Rectal smooth muscle tissue (tissue), 1 donor: ENCODE measurements at regions not wholly inside any gene's neighbourhood (a gene's known extent, or its start where the extent isn't known, plus 50 kb on each side); places are given as distances from the start of the nearest gene placed in this dataset.
"Not testable (repeated sequence)": the region's sequence is repeated elsewhere in the genome, so short reads cannot be mapped to it uniquely, and the experiment has no call there.

Source experiments
- H3K27ac ChIP-seq: one replicate; pipeline ENCODE4 v1.7.0; 2013; ENCODE audit warnings: low read depth, low read length, inconsistent platforms
- H3K27me3 ChIP-seq: one replicate; pipeline ENCODE4 v1.7.0; 2013; ENCODE audit warnings: low read length; ENCODE audit not compliant: control insufficient read depth, insufficient read depth
- H3K36me3 ChIP-seq: one replicate; pipeline ENCODE4 v1.7.0; 2013; ENCODE audit warnings: low read length; ENCODE audit not compliant: control insufficient read depth, insufficient read depth
- H3K4me1 ChIP-seq: one replicate; pipeline ENCODE4 v1.7.0; 2013; ENCODE audit warnings: low read length; ENCODE audit not compliant: control insufficient read depth, insufficient read depth
- H3K4me3 ChIP-seq: one replicate; pipeline ENCODE4 v1.7.0; 2013; ENCODE audit warnings: low read length
- H3K9ac ChIP-seq: one replicate; pipeline ENCODE4 v1.7.0; 2013; ENCODE audit warnings: low read length

- H3K9ac ChIP-seq, result no peak overlapping the region
- no peaks in the 10 kb centered on the region for H3K36me3 ChIP-seq
- H3K4me3 ChIP-seq, result no peak overlapping the region
- H3K27ac ChIP-seq, result no peak overlapping the region
- no peaks in the 10 kb centered on the region for H3K4me1 ChIP-seq
- no peaks in the 10 kb centered on the region for H3K27me3 ChIP-seq
Measured at GRCh38 chr21:17071093-17071492, 441.8 kb upstream of the CXADR start.

- H3K9ac ChIP-seq, result no peak overlapping the region
- no peak overlapping the region for H3K27ac ChIP-seq
- H3K4me3 ChIP-seq, result no peak overlapping the region
- H3K36me3 ChIP-seq, result no peaks in the 10 kb centered on the region
- H3K27me3 ChIP-seq, result no peaks in the 10 kb centered on the region
- H3K4me1 ChIP-seq, result no peaks in the 10 kb centered on the region
Measured at GRCh38 chr21:17081193-17081592, 431.6 kb upstream of the CXADR start.

GRCh38 chr21:17082843-17083483 lies 429.9 kb upstream of the CXADR start:
- no peak overlapping the region for H3K27ac ChIP-seq
- no peaks in the 10 kb centered on the region for H3K27me3 ChIP-seq
- H3K4me3 ChIP-seq, result no peak overlapping the region
- H3K36me3 ChIP-seq, result no peaks in the 10 kb centered on the region
- H3K9ac ChIP-seq, result no peak overlapping the region
- H3K4me1 ChIP-seq, result no peaks in the 10 kb centered on the region

GRCh38 chr21:17085707-17086106 lies 427.1 kb upstream of the CXADR start:
- H3K9ac ChIP-seq, result no peak overlapping the region

GRCh38 chr21:17088500-17088899 lies 424.3 kb upstream of the CXADR start:
- peaks cover 7% of the 10 kb centered on the region for H3K4me1 ChIP-seq
- no peaks in the 10 kb centered on the region for H3K36me3 ChIP-seq
- no peak overlapping the region for H3K4me3 ChIP-seq
- H3K27ac ChIP-seq, result peak overlapping the region; percentile 5
- no peak overlapping the region for H3K9ac ChIP-seq
- no peaks in the 10 kb centered on the region for H3K27me3 ChIP-seq

More at GRCh38 chr21:17085707-17086106, 427.1 kb upstream of the CXADR start:
- Histone ChIP-seq H3K4me1 (peaks cover 7% of the 10 kb centered on the region), H3K27ac (no peak overlapping the region), H3K36me3 (no peaks in the 10 kb centered on the region), H3K27me3 (no peaks in the 10 kb centered on the region), H3K4me3 (no peak overlapping the region)

GRCh38 chr21:17089091-17089491 lies 423.8 kb upstream of the CXADR start:
- H3K27ac ChIP-seq, result no peak overlapping the region
- no peak overlapping the region for H3K9ac ChIP-seq
- no peak overlapping the region for H3K4me3 ChIP-seq
- no peaks in the 10 kb centered on the region for H3K36me3 ChIP-seq
- H3K27me3 ChIP-seq, result no peaks in the 10 kb centered on the region
- H3K4me1 ChIP-seq, result peaks cover 7% of the 10 kb centered on the region

GRCh38 chr21:17101696-17102095 lies 411.1 kb upstream of the CXADR start:
- H3K9ac ChIP-seq, result no peak overlapping the region
- H3K27ac ChIP-seq, result no peak overlapping the region
- no peaks in the 10 kb centered on the region for H3K36me3 ChIP-seq

GRCh38 chr21:17105932-17106331 lies 406.9 kb upstream of the CXADR start:
- Histone ChIP-seq H3K27ac (no peak overlapping the region), H3K36me3 (no peaks in the 10 kb centered on the region), H3K27me3 (no peaks in the 10 kb centered on the region), H3K4me3 (no peak overlapping the region), H3K4me1 (no peaks in the 10 kb centered on the region), H3K9ac (no peak overlapping the region)

More at GRCh38 chr21:17101696-17102095, 411.1 kb upstream of the CXADR start:
- no peak overlapping the region for H3K4me3 ChIP-seq
- H3K27me3 ChIP-seq, result no peaks in the 10 kb centered on the region
- no peaks in the 10 kb centered on the region for H3K4me1 ChIP-seq

GRCh38 chr21:17114045-17114444 lies 398.8 kb upstream of the CXADR start:
- Histone ChIP-seq H3K27ac (no peak overlapping the region), H3K27me3 (no peaks in the 10 kb centered on the region), H3K36me3 (no peaks in the 10 kb centered on the region), H3K9ac (no peak overlapping the region), H3K4me1 (no peaks in the 10 kb centered on the region), H3K4me3 (no peak overlapping the region)

GRCh38 chr21:17118638-17119384 lies 394.0 kb upstream of the CXADR start:
- no peak overlapping the region for H3K27ac ChIP-seq

GRCh38 chr21:17119466-17120297 lies 393.2 kb upstream of the CXADR start:
- H3K4me1 ChIP-seq, result no peaks in the 10 kb centered on the region
- H3K36me3 ChIP-seq, result no peaks in the 10 kb centered on the region
- no peak overlapping the region for H3K4me3 ChIP-seq
- H3K27ac ChIP-seq, result no peak overlapping the region
- H3K9ac ChIP-seq, result no peak overlapping the region
- no peaks in the 10 kb centered on the region for H3K27me3 ChIP-seq

More at GRCh38 chr21:17118638-17119384, 394.0 kb upstream of the CXADR start:
- Histone ChIP-seq H3K4me1 (no peaks in the 10 kb centered on the region), H3K36me3 (no peaks in the 10 kb centered on the region), H3K4me3 (no peak overlapping the region), H3K9ac (no peak overlapping the region), H3K27me3 (no peaks in the 10 kb centered on the region)

GRCh38 chr21:17127395-17127794 lies 385.4 kb upstream of the CXADR start:
- H3K27me3 ChIP-seq, H3K4me1 ChIP-seq, H3K36me3 ChIP-seq, H3K9ac ChIP-seq, H3K27ac ChIP-seq, H3K4me3 ChIP-seq: not testable (repeated sequence)
